DMS 273 (cell line): ENCODE measurements at regions not wholly inside any gene's neighbourhood (a gene's known extent, or its start where the extent isn't known, plus 50 kb on each side); places are given as distances from the start of the nearest gene placed in this dataset.

ENCODE experiments used
- DNase-seq: peaks from one replicate; lab custom pipeline; 2025; ENCODE audit not compliant: unreplicated experiment; lab: John Stamatoyannopoulos, UW

GRCh38 chr2:118300832-118301231, 212.6 kb downstream of the INSIG2 start:
- no peak for DNase-seq

- DNase-seq, result no peak
Measured at GRCh38 chr2:118296663-118297062, 208.4 kb downstream of the INSIG2 start.

GRCh38 chr2:118295592-118296390, 207.5 kb downstream of the INSIG2 start:
- DNase-seq, result no peak

- DNase-seq, result no peak
Measured at GRCh38 chr2:118294063-118294462, 205.8 kb downstream of the INSIG2 start.

- no peak for DNase-seq
Measured at GRCh38 chr2:118292991-118293390, 204.7 kb downstream of the INSIG2 start.

GRCh38 chr2:118291251-118291880, 203.1 kb downstream of the INSIG2 start:
- no peak for DNase-seq

GRCh38 chr2:118290411-118291250, 202.4 kb downstream of the INSIG2 start:
- no peak for DNase-seq

- no peak for DNase-seq
Measured at GRCh38 chr2:118279005-118279404, 190.7 kb downstream of the INSIG2 start.

GRCh38 chr2:118278046-118278445, 189.8 kb downstream of the INSIG2 start:
- no peak for DNase-seq

GRCh38 chr2:118274841-118275510, 186.7 kb downstream of the INSIG2 start:
- DNase-seq, result no peak

GRCh38 chr2:118272391-118272790, 184.1 kb downstream of the INSIG2 start:
- DNase-seq, result no peak

GRCh38 chr2:118269408-118270051, 181.3 kb downstream of the INSIG2 start:
- peak; percentile 14 for DNase-seq

- no peak for DNase-seq
Measured at GRCh38 chr2:118268268-118268667, 180.0 kb downstream of the INSIG2 start.

GRCh38 chr2:118265873-118266455, 177.7 kb downstream of the INSIG2 start:
- DNase-seq, result peak; percentile 13

- DNase-seq, result no peak
Measured at GRCh38 chr2:118264232-118264990, 176.1 kb downstream of the INSIG2 start.

- no peak for DNase-seq
Measured at GRCh38 chr2:118257696-118258095, 169.4 kb downstream of the INSIG2 start.

- no peak for DNase-seq
Measured at GRCh38 chr2:118255771-118256372, 167.6 kb downstream of the INSIG2 start.

- no peak for DNase-seq
Measured at GRCh38 chr2:118255301-118255700, 167.0 kb downstream of the INSIG2 start.

- DNase-seq, result no peak
Measured at GRCh38 chr2:118254116-118254515, 165.8 kb downstream of the INSIG2 start.
